HG02610 (cell line): ENCODE measurements at regions not wholly inside any gene's neighbourhood (a gene's known extent, or its start where the extent isn't known, plus 50 kb on each side); places are given as distances from the start of the nearest gene placed in this dataset.
"Not testable (repeated sequence)": the region's sequence is repeated elsewhere in the genome, so short reads cannot be mapped to it uniquely, and the experiment has no call there.

Experiments
- ATAC-seq: cut with Tn5 transposase; IDR thresholded peaks from one replicate; pipeline ENCODE4 v1.9.1; 2021; ENCODE audit warnings: mild to moderate bottlenecking, moderate library complexity; ENCODE audit not compliant: unreplicated experiment

DNA sequence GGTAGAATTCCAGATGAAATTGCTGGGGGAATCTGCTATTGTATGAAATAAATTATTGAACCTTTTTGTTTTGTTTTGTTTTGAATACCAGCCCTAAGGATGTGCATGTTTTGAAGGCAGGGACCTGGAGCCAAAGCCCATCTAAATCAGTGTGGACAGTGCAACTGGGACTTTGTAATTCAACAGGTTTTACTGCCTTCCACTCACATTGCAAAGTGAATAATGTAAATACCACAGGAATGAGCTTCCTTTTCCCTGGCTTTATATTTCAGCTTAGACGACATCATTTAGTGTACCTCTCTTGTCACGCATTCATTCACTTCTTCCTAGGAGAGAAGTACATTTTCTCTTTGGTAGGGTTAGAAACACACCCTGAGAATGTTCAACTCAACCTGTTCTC, 795.0 kb downstream of the CENPC start:
- no peak for ATAC-seq

GRCh38 chr4:66746918-66747317, 798.4 kb downstream of the CENPC start:
- ATAC-seq = not testable (repeated sequence)

- ATAC-seq = no peak
These were observed 804.2 kb downstream of the CENPC start for GRCh38 chr4:66741081-66741480.

DNA sequence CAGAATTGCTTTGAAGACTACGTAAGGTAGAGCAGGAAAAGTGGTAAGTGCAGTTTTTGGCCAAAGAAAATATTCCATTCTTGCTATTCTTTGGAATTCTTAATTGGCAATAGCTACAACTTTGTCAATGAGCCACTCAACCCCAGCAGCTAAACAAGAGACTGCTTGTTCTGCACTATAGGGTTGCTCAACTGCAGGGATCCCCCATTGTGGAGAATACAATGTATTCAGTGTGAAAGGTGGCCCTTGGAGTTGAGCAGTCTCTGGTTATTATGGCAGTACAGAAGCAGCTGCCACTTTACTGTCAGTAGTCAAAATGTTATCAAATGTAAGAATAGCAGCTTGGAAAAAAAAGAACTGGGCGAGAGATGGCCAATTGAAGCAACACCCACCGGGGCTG, 808.7 kb downstream of the CENPC start:
- no peak for ATAC-seq

DNA sequence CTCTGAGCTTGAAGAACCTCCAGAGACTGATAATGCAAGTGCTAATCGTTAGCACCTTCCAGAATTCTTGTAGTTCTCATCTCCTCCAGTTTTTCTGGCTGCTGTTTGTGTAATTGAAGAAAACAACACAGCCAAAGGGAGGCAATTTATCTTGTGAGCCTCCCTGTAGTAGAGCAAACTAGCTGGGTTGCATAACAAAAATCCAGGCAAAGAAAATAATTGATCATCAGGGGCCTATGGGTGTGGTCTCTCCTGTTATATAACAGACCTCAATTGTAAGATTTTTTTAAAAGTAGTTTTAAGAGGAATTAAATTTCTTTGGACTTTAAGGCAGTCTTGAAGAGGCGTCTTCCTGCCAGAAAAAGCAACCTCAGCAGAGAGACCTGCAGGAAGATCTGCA, 817.0 kb downstream of the CENPC start:
- ATAC-seq = no peak

GRCh38 chr4:66712301-66712921, 832.9 kb downstream of the CENPC start:
- not testable (repeated sequence) for ATAC-seq

- ATAC-seq = no peak
These were observed 841.1 kb downstream of the CENPC start for GRCh38 chr4:66704243-66704642.

DNA sequence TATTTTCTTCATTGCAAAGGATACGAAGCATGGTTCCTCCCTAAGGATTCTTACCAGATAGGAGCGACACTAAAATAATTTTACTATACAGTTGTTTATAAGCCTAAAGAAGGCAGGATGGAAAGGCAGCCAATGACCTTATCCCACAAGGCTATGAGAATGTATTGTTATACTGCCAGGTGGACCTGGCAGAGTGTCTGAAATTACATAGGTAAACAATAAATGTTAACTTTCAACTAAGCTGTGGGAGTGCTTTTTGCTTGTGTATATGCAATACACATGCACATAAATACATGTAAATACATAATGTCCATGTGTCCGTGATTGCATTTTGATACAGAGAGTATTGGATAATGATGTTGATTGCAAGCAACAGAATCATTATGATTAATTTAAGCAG, 850.6 kb downstream of the CENPC start:
- ATAC-seq = no peak

- no peak for ATAC-seq
These were observed 851.6 kb downstream of the CENPC start for GRCh38 chr4:66693694-66694093.

DNA sequence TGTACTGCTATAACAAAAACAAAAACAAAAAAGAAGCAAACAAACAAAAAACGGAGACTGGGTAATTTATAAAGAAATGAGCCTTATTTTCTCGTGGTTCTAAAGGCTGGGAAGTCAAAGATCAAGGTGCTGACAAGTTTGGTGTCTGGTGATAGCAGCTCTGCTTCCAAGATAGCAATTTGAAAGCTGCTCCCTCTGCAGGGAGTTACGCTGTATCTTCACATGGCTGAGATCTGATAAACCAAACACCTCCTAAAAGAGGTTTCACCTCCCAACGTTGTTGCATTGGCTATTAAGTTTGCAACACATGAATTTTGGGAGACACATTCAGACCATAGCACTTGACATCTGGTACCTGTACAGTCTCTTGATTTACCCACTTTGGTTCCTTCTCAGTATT, 854.2 kb downstream of the CENPC start:
- no peak for ATAC-seq

DNA sequence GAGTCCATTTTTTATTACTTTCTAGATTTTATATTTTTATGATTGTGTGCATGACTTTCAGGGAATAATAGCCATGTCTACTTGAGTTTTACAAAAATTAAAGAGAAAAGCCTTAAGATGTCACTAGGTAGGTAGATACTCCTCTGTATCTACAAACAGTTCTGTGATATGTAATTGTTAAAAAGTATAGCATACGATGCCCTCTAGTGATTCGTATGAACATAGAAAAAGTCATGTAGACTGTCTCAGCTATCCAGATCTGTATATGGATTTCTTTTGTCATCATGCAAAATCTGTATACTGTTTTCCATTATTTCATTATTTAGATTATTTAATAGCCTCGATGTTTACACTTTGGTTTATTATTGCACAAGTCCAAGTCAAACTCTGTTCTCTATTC, 856.6 kb downstream of the CENPC start:
- ATAC-seq = no peak

GRCh38 chr4:66687459-66687858, 857.8 kb downstream of the CENPC start:
- no peak for ATAC-seq

GRCh38 chr4:66681962-66682361, 863.3 kb downstream of the CENPC start:
- no peak for ATAC-seq

GRCh38 chr4:66667249-66667648, 878.1 kb downstream of the CENPC start:
- no peak for ATAC-seq

DNA sequence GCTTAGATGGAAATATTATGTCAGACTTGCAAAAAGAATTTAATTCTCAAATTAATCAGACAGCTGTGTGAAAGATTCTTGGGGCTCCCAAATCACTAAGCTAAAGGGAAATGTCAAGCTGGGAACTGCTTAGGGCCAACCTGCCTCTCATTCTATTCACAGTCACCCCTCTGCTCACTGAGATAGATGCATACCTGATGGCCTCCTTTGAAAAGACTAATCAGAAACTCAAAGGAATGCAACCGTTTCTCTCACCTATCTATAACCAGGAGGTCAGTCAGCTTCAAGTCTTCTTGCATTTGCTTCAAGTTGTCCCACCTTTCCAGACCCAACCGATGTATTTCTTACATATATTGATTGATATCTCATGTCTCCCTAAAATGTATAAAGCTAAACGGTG, 882.7 kb downstream of the CENPC start:
- ATAC-seq = no peak

DNA sequence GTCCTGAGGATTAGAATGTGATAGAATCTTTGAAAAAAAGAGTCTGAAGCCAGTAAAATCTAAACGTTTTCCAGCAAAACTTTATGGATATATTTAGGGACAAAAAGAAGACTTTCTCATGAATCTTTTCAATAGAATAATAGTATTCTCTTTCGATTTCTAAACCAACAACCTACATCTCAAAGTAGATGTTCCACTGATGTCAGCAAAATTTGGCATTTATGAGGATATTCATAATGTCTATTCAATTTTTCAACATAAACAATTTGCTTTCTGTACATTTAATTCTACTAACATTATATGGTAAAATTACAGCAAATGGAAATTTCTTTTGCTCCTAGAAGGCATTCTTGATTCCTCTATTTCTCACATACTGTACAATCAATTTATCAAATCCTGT, 886.5 kb downstream of the CENPC start:
- ATAC-seq = no peak

GRCh38 chr4:66655505-66655904, 889.8 kb downstream of the CENPC start:
- no peak for ATAC-seq

GRCh38 chr4:66653937-66654336, 891.4 kb downstream of the CENPC start:
- no peak for ATAC-seq

DNA sequence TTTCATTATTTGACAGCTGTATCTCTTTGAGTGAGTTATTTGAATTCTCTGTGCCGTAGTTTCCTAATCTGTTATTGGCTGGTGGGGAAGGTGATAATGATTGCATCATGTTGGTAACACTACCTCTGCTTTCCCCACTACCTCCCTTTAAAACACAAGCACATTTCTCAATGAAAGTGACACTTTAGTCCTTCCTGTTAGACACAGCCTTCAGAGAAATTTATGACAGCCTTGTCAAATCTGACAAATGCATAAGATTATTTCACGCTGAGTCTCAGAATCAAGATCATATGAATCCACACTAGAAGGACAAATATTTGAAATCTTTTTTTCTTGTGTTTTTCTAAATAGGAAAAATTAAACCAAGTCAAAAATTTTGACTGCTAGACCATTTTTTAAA, 896.1 kb downstream of the CENPC start:
- ATAC-seq = no peak

DNA sequence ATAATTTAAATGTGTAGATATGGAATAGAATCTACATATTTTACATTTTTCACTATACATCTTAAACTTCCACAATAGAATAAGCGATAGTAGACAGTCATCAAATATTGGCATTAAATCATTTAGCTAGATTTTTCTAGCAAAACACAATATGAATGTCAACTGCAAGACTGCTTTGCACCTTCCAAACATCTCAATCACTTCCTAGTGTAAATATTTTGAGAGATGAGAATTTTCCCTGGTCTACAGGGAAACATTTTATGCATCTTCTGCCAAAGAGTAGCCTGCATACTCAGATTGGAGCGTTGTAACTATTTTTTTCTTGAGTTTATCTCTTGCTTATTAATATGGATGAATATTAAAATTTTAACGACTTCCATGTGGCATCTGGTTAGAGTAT, 897.4 kb downstream of the CENPC start:
- no peak for ATAC-seq

DNA sequence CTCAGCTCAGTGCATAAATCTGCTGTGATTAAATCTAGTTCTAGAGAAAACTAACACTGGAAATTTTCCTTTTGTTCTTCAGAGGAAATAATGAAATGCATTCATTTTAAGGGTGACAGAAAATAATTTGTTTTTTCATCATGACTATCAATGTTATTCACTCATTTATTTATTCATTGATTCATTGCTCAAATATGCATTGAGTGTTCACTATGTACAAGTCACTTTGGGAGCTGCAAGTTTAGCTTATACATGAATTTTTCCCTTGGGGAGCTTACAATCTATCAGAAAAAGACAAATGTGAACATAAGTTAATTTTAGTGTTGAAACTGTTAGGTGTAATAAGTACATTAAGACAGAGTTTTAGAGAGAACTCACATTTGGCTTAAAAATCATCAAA, 897.8 kb downstream of the CENPC start:
- ATAC-seq = no peak

DNA sequence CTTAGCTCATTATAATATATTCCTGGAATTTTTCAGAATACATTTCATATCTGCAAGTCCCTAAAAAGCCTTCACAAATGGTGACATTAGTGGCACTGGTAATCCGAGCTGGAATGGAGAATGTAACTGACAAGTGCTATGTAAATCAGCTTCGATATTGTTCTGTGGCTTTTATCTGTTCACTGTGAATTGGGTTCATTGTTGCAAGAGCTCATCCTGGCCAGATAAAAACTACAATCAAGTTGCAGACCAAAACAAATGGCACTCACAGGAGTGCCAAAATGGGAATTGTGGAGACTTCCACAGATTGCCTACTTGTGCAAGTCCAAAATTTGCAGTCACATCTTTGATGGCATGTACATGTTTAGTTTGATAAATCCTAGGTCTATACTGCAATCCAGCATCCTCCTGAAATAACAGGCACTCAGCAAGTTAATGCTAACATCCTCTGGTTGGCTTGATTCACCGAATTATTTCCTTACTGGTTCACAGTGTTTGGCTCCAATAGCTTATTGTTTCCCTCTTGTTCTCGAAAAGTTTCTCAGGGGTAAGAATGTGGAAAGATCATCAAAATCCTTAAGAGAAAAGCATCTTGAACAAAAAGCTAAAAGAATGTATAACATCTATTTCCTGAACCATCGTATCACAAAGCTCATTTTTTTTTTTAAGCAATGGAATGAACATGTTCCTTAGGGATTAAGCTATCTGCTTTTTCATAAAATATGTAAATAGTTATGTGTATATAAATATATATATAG, 904.9 kb downstream of the CENPC start:
- ATAC-seq = no peak

- no peak for ATAC-seq
These were observed 905.9 kb downstream of the CENPC start for GRCh38 chr4:66639361-66639760.
